HG02642 (cell line): ENCODE measurements at regions not wholly inside any gene's neighbourhood (a gene's known extent, or its start where the extent isn't known, plus 50 kb on each side); places are given as distances from the start of the nearest gene placed in this dataset.

Experiments used
- ATAC-seq: cut with Tn5 transposase; IDR thresholded peaks from one replicate; pipeline ENCODE4 v1.9.1; 2021; ENCODE audit warnings: mild to moderate bottlenecking; ENCODE audit not compliant: unreplicated experiment, poor library complexity

DNA sequence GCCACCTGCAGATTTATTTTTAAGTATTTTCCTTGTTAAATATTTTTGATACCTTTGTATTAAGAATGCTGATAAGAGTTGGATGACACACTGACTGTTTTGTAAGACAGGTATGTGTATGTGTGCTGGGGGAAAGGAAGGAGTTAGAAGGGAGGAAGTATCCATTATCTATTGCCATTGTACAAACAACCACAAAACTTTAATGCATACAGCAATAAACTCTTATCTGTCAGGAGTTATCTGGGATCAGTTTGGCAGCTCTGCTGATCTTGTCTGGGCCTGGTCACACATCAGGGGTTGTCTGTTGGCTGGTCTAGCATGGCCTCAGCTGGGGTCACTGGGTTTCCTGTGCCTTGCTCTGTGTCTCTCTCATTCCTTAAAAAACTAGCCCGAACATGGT is 423.9 kb upstream of the USP24 start:
- ATAC-seq, result no peak

DNA sequence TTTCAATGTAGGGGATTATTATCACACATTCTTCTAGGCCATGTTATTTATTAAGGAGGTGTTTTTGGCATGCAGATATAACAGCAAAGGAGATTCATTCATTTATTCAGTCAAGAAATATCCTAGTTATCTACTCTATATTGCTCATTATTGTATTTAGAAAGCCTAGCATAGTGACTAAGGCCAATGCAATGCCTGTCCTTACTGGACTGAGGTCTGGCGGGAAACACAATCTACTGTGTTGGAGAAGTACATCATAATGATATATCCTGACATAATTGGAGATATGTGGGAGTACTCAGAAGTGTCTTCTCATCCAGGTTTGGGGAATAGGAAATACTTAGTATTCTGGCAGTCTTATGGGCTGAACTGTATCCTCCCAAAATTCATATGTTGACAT is 421.5 kb upstream of the USP24 start:
- no peak for ATAC-seq

GRCh38 chr1:55635856-55636255 is 420.7 kb upstream of the USP24 start:
- no peak for ATAC-seq

DNA sequence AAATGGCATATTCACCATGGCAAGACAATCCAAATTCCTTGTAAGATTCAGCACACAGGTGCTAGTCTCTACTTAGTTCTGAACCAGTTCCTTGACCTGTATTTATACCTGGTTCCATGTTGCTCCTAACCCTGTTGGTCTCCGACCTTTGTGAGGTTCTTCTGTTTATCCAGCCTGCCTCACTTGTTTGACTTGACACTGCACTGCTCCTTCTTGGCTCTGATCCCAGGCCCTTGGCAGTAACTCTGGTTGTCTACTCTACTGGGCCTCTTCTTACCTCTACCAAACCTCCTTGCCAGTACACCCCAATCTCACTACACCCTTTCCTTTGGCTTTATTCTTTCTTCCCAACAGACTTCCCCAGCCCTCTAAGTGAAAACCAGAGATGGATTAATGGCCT is 419.4 kb upstream of the USP24 start:
- no peak for ATAC-seq

GRCh38 chr1:55632906-55633305 is 417.7 kb upstream of the USP24 start:
- no peak for ATAC-seq

- ATAC-seq, result no peak
Measured at GRCh38 chr1:55632058-55632457, 416.9 kb upstream of the USP24 start.

DNA sequence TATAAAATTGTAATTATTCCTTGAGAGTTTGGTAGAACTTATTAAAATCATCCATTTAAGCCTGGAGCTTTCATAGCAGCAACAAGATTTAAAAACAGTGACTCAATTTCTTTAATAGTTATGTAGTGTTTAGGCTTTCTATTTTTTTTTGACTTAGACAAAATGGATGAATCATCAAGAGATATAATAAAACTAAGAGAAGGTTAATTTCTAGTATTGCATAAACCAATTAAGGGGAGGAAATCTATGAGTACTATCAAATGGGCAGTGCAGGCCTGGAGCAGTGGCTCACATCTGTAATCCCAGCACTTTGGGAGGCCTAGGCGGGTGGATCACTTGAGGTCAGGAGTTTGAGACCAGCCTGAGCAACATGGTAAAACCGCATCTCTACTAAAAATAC is 416.3 kb upstream of the USP24 start:
- no peak for ATAC-seq

GRCh38 chr1:55626326-55626725 is 411.2 kb upstream of the USP24 start:
- no peak for ATAC-seq

GRCh38 chr1:55624766-55625165 is 409.6 kb upstream of the USP24 start:
- no peak for ATAC-seq

DNA sequence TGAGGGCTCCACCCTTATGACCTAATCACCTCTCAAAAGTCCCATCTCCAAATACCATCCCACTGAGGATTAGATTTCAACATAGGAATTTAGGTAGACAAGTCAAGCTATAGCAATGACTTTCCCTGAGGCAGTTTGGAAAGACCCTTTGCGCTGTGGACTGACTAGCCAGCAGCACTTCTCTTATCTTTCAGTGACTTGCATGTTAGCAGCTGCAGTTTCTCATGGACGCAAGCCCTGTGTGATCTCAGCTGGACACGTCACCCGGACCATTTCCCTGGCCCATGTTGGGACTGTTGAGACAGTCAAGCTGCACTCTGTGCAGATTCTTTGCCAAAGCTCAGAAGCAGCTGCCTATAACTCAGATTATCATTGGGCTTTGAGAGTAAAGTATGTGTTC is 408.1 kb upstream of the USP24 start:
- no peak for ATAC-seq

DNA sequence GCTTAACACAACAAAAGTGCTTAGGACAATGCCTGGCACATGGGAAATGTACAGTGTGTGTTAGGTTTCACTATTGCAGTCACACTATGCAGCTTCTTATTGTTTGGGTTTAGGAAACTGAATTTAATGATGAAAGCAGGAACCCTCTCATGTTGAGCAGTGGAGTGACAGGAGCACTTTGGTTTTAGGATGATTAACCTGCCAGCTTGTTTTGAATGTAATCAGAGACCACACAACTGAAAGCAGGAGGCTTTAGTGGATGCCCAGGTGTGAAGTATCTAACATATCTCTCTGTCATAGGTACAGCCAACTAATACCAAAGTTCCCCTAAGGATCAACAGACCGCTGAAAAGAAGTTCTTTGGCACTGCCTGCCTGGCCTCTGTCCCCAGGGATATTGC is 406.9 kb upstream of the USP24 start:
- ATAC-seq, result no peak

DNA sequence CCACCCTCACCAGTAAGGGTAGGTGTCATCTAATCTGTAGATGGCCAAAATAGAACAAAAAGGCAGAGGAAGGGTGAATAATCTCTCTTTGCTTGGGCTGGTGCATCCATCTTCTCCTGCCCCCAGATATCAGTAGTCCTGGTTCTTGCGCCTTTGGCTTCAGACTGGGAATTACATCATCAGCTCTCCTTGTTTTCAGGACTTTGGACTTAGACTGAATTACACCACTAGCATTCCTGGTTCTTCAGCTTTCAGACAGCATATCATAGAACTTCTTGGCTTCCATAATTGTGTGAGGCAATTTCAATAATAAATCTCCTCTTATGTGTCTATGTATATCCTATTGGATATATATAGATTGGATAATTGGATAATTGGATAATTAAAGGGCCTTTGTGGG is 403.0 kb upstream of the USP24 start:
- no peak for ATAC-seq

DNA sequence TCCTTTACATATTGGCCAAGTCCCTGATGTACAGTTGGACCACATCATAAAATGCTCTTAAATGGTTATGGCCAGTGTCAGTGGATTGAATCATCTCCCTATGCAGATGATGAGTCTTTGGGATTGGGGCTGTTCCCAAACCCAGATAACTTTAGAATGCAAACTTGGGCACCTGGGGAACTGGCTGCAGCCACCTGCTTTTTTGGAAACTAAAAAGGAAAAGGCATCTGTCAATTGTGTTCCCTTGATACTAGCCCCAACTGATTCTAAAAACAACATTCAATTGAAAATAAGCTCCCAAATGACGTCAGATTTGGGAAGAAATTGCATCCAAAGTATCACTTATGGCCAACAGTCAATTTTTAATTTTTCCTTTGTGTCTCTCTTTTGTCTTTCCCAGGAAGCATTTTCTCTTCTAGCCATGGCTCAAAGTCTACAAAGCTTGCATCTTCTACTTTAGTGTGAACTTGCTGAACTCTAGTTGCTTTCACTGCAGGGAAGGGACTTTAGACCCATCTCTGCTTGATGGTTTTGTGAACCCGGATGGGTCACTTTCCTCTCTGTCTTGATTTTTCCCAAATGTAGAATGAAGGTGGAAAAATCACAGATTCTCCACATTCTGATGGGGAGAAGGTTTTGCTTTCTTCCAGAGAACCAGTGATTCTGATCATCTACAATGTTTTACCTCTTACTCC is 402.3 kb upstream of the USP24 start:
- no peak for ATAC-seq

GRCh38 chr1:55612988-55613387 is 397.8 kb upstream of the USP24 start:
- no peak for ATAC-seq

GRCh38 chr1:55611123-55611522 is 396.0 kb upstream of the USP24 start:
- no peak for ATAC-seq

DNA sequence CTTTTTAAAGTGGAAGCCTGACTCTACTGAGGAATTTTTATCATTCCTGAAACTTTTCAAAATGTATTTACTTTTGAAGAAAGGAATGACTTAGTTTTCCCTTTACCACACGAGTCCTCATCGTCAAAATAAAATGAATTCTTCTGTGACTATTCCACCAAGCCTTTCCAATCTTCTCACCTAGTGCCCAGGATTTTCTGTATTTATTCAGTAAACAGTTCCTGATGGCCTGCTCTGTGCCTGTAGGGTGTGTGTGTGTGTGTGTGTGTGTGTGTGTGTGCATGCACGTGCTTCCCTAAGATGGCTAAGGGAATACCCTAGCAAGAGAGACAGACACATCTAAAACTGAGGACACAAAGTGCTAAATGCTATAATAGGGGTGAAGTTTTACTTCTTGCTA is 395.0 kb upstream of the USP24 start:
- ATAC-seq, result no peak

GRCh38 chr1:55609630-55610029 is 394.5 kb upstream of the USP24 start:
- no peak for ATAC-seq

GRCh38 chr1:55605155-55605554 is 390.0 kb upstream of the USP24 start:
- ATAC-seq, result no peak

DNA sequence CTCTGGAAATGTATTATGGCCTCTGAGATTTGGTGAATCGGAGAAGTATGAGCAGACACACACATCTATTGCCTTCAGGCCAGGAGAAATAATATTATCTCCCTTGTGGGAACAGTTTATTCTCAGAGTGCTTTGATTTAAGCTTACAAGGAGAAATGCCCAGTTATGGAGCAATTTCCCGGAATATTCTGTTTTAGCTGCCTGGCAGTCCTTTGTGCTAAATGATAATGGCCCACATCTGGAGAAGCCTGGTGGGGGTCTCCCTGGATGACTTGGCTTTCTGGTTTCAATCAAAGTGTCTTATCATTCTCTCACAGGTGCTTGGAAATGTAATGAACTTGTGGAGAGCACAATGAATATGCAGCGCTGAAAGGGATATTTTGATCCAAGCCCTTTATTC is 389.6 kb upstream of the USP24 start:
- ATAC-seq, result no peak

DNA sequence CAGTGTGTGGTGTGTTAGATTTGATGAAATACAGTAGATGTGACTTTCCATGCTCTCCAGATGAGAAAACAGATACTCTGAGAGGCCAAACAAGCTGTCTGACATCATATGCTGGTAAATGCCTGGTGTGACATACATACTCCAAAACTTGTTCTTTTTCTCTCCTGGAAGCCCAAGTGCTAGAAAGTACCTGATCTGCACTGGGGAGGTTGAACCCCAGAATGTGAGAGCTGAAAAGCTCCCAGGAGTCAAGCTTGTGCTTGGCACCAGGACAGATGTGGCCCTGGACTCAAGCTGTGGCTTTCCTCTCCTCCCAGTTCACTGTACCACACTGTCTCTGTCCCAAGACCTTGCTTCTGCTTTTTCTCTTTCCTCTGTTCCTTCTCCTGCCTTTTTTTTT is 389.0 kb upstream of the USP24 start:
- ATAC-seq, result no peak

DNA sequence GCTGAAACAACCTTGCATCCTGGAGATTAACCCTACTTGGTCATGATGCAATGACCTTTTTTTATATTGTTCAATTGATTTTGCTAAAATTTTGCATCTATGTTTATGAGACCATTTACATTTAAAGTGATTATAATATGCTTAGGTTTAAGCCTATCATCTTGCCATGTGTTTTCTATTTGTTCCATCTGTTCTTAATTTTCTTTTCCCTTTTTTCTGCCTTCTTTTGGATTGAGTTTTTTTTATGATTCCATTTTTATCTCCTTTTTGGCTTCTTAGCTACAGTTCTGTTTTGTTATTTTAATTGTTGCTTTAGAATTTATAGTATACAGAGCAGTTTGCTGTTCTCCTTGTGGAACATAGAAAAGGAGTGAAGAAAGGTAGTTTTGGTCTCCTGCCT is 385.1 kb upstream of the USP24 start:
- ATAC-seq, result no peak

- ATAC-seq, result no peak
Measured at GRCh38 chr1:55597910-55598309, 382.7 kb upstream of the USP24 start.

DNA sequence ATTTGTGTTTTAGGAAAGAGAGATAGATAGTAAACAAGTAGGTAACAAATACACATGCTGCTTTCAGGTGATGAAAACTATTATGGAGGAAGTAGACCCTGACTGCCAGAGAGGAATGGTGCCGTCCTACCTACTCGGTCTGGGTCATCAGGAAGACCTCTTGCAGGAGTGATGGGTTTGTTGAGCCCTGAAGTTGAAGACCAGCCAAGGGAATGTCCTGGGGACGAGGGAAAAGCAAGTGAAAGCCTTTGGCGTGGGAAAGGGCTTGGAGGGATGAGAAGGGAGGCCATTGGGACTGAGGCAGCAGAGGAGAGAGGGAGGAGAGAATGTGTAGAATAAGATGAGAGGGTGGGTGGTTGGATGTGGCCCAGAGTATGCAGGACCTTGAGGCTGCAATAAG is 379.5 kb upstream of the USP24 start:
- ATAC-seq, result no peak
